H9 (cell line): ENCODE measurements at regions not wholly inside any gene's neighbourhood (a gene's known extent, or its start where the extent isn't known, plus 50 kb on each side); places are given as distances from the start of the nearest gene placed in this dataset.
"Not testable (repeated sequence)": the region's sequence is repeated elsewhere in the genome, so short reads cannot be mapped to it uniquely, and the experiment has no call there.

ENCODE experiments used
- DNase-seq: peaks from one replicate; pipeline ENCODE4 v3.0.0-alpha.2; 2017
- H2AFZ ChIP-seq: one replicate; pipeline ENCODE4 v1.6.1; 2013; ENCODE audit warnings: mild to moderate bottlenecking, low read length, control low read depth, moderate library complexity
- H2AK5ac ChIP-seq: 2 replicates; pipeline ENCODE4 v1.6.1; 2013; ENCODE audit warnings: low read length, control low read depth, mixed read lengths; ENCODE audit not compliant: insufficient read length
- H2BK120ac ChIP-seq: one replicate; pipeline ENCODE4 v1.6.1; 2013; ENCODE audit warnings: low read depth, mild to moderate bottlenecking, low read length, control low read depth, inconsistent platforms; ENCODE audit not compliant: poor library complexity, severe bottlenecking
- H2BK12ac ChIP-seq: 2 replicates; pipeline ENCODE4 v1.6.1; 2013; ENCODE audit warnings: low read length, control low read depth, mixed read lengths, low read depth; ENCODE audit not compliant: insufficient read length
- H2BK15ac ChIP-seq: 2 replicates; pipeline ENCODE4 v1.6.1; 2013; ENCODE audit warnings: low read depth, low read length, control low read depth
- H2BK20ac ChIP-seq: one replicate; pipeline ENCODE4 v1.6.1; 2013; ENCODE audit warnings: low read depth, mild to moderate bottlenecking, low read length, control low read depth, inconsistent platforms; ENCODE audit not compliant: poor library complexity, severe bottlenecking
- H2BK5ac ChIP-seq: 2 replicates; pipeline ENCODE4 v1.6.1; 2013; ENCODE audit warnings: low read length, control low read depth, mixed read lengths; ENCODE audit not compliant: insufficient read length
- H3K14ac ChIP-seq: 2 replicates; pipeline ENCODE4 v1.6.1; 2013; ENCODE audit warnings: low read length, control low read depth; ENCODE audit not compliant: insufficient read depth
- H3K18ac ChIP-seq: 2 replicates; pipeline ENCODE4 v1.6.1; 2013; ENCODE audit warnings: low read depth, mild to moderate bottlenecking, mixed read lengths, low read length, control low read depth; ENCODE audit not compliant: insufficient read length
- H3K23ac ChIP-seq: 2 replicates; pipeline ENCODE4 v1.6.1; 2013; ENCODE audit warnings: low read length, control low read depth, mixed read lengths, low read depth; ENCODE audit not compliant: insufficient read length
- H3K23me2 ChIP-seq: 2 replicates; pipeline ENCODE4 v1.6.1; 2013; ENCODE audit warnings: low read depth, mild to moderate bottlenecking, mixed read lengths, low read length, control low read depth; ENCODE audit not compliant: insufficient read length, poor library complexity, severe bottlenecking
- H3K27ac ChIP-seq: 2 replicates; pipeline ENCODE4 v1.5.1; 2013; ENCODE audit warnings: low read length, control low read depth, mixed read lengths, low read depth; ENCODE audit not compliant: insufficient read length
- H3K27me3 ChIP-seq: 2 replicates; pipeline ENCODE4 v1.6.1; 2013; ENCODE audit warnings: low read length, control low read depth, inconsistent platforms; ENCODE audit not compliant: insufficient read depth
- H3K4ac ChIP-seq: 2 replicates; pipeline ENCODE4 v1.6.1; 2013; ENCODE audit warnings: low read depth, mild to moderate bottlenecking, control low read depth, inconsistent platforms, low read length, moderate library complexity
- H3K4me1 ChIP-seq: 2 replicates; pipeline ENCODE4 v1.6.1; 2013; ENCODE audit warnings: low read length, control low read depth, inconsistent platforms; ENCODE audit not compliant: insufficient read depth
- H3K4me2 ChIP-seq: 2 replicates; pipeline ENCODE4 v1.6.1; 2013; ENCODE audit warnings: low read length, control low read depth, mixed read lengths; ENCODE audit not compliant: insufficient read length, insufficient read depth
- H3K56ac ChIP-seq: 2 replicates; pipeline ENCODE4 v1.6.1; 2013; ENCODE audit warnings: low read depth, mild to moderate bottlenecking, mixed read lengths, low read length, control low read depth; ENCODE audit not compliant: insufficient read length
- H3K79me1 ChIP-seq: 2 replicates; pipeline ENCODE4 v1.6.1; 2013; ENCODE audit warnings: low read depth, mild to moderate bottlenecking, moderate library complexity, low read length, control low read depth, inconsistent platforms; ENCODE audit not compliant: insufficient read depth, poor library complexity, severe bottlenecking
- H3K79me2 ChIP-seq: 2 replicates; pipeline ENCODE4 v1.6.1; 2013; ENCODE audit warnings: low read length, control low read depth, inconsistent platforms; ENCODE audit not compliant: insufficient read depth
- H3K9ac ChIP-seq: 2 replicates; pipeline ENCODE4 v1.6.1; 2013; ENCODE audit warnings: low read length, control low read depth, mixed read lengths; ENCODE audit not compliant: insufficient read length; ENCODE audit errors: extremely low read depth
- H3K9me3 ChIP-seq: one replicate; pipeline ENCODE4 v1.6.1; 2013; ENCODE audit warnings: low read depth, low read length, inconsistent platforms; ENCODE audit not compliant: control insufficient read depth
- H3T11ph ChIP-seq: one replicate; pipeline ENCODE4 v1.6.1; 2013; ENCODE audit warnings: mild to moderate bottlenecking, low read length, control low read depth, inconsistent platforms
- H4K20me1 ChIP-seq: one replicate; pipeline ENCODE4 v1.6.1; 2013; ENCODE audit not compliant: control insufficient read depth, insufficient read length, insufficient read depth
- H4K5ac ChIP-seq: 2 replicates; pipeline ENCODE4 v1.6.1; 2013; ENCODE audit warnings: low read depth, mild to moderate bottlenecking, mixed read lengths, low read length, control low read depth; ENCODE audit not compliant: insufficient read length
- H4K8ac ChIP-seq: replicated peaks from 2 replicates; pipeline ENCODE4 v1.6.1; 2013; ENCODE audit warnings: low read length, control low read depth, mixed read lengths, low read depth; ENCODE audit not compliant: insufficient read length
- H4K91ac ChIP-seq: 2 replicates; pipeline ENCODE4 v1.6.1; 2013; ENCODE audit warnings: low read depth, mild to moderate bottlenecking, moderate library complexity, mixed read lengths, low read length, control low read depth; ENCODE audit not compliant: insufficient read length
- H3K27ac Mint-ChIP-seq, 3 experiments: 2 replicates in 2 of 3; 3 replicates in 1 of 3; pipeline ENCODE4 v1.8.0; 2020 to 2021; ENCODE audit warnings: mixed read lengths in 3 of 3, mild to moderate bottlenecking in 1 of 3, moderate library complexity in 1 of 3
- H3K27me3 Mint-ChIP-seq: 2 replicates; pipeline ENCODE4 v1.8.0; 2021; ENCODE audit warnings: low read depth, mild to moderate bottlenecking, moderate library complexity, mixed read lengths
- H3K36me3 Mint-ChIP-seq, 3 experiments: 2 replicates in 2 of 3; 3 replicates in 1 of 3; pipeline ENCODE4 v1.8.0; 2020 to 2021; ENCODE audit warnings: low read depth in 3 of 3, mixed read lengths in 3 of 3; ENCODE audit not compliant: insufficient read depth in 1 of 3
- H3K4me1 Mint-ChIP-seq, 2 experiments: 2 replicates each; pipeline ENCODE4 v1.8.0; 2020; ENCODE audit warnings: mixed read lengths in 2 of 2
- H3K4me3 Mint-ChIP-seq, 2 experiments: 2 replicates in 1 of 2; 3 replicates in 1 of 2; pipeline ENCODE4 v1.8.0; 2020 to 2021; ENCODE audit warnings: mild to moderate bottlenecking in 2 of 2, mixed read lengths in 2 of 2, moderate library complexity in 1 of 2
- H3K9me3 Mint-ChIP-seq, 2 experiments: 2 replicates in 1 of 2; 3 replicates in 1 of 2; pipeline ENCODE4 v1.8.0; 2020; ENCODE audit warnings: mild to moderate bottlenecking in 2 of 2, mixed read lengths in 2 of 2, moderate library complexity in 1 of 2
- CTCF ChIP-seq: fragments of 200-600 bp; sonication (generic); conservative IDR thresholded peaks from 3 replicates; pipeline ENCODE4 v1.8.0; 2021; ENCODE audit warnings: antibody characterized with exemption, mild to moderate bottlenecking
- WGBS: extraction: QIAGEN DNeasy Blood & Tissue Kit; methylation state at CpG from one replicate; pipeline ENCODE4 v1.1.7; 2013; ENCODE audit warnings: missing lambda C conversion rate, low lambda C conversion rate, mixed read lengths; ENCODE audit not compliant: insufficient read length; ENCODE audit errors: extremely low coverage; 5-methylcytosine and 5-hydroxymethylcytosine counted together

- H4K8ac ChIP-seq = no peak overlapping the region
- no peak for TF ChIP-seq CTCF
- H3T11ph ChIP-seq = no peak overlapping the region
- H3K79me2 ChIP-seq = no peaks in the 10 kb centered on the region
- no peak overlapping the region for H3K18ac ChIP-seq
- no peak overlapping the region for H2BK120ac ChIP-seq
- H2BK20ac ChIP-seq = no peak overlapping the region
- H3K9ac ChIP-seq = no peak overlapping the region
- Mint-ChIP-seq H3K36me3 (no peaks in the 10 kb centered on the region), H3K27ac (no peak overlapping the region), H3K27me3 (peaks cover 12% of the 10 kb centered on the region), H3K4me1 (peaks cover 2 to 4% of the 10 kb centered on the region in 2 experiments), H3K4me3 (no peak overlapping the region), H3K9me3 (no peaks in the 10 kb centered on the region)
- WGBS = no CpG with 5 or more reads among the region's 17 CpGs
- H4K20me1 ChIP-seq = no peaks in the 10 kb centered on the region
- H3K27ac ChIP-seq = no peak overlapping the region
- H2AK5ac ChIP-seq = no peak overlapping the region
- no peak overlapping the region for H2BK12ac ChIP-seq
- no peak overlapping the region for H3K4ac ChIP-seq
- H4K5ac ChIP-seq = no peak overlapping the region
- peak; percentile 75 for DNase-seq
- H3K79me1 ChIP-seq = no peaks in the 10 kb centered on the region
- H2AFZ ChIP-seq = no peak overlapping the region
- no peak overlapping the region for H3K4me2 ChIP-seq
- H2BK15ac ChIP-seq = no peak overlapping the region
- no peak overlapping the region for H4K91ac ChIP-seq
- no peak overlapping the region for H2BK5ac ChIP-seq
- H3K23ac ChIP-seq = no peak overlapping the region
- H3K14ac ChIP-seq = no peak overlapping the region
- H3K27me3 ChIP-seq = no peaks in the 10 kb centered on the region; the same call in 1 of the 2 replicates
- H3K56ac ChIP-seq = no peak overlapping the region
- no peaks in the 10 kb centered on the region for H3K9me3 ChIP-seq
- H3K23me2 ChIP-seq = no peaks in the 10 kb centered on the region
- peaks cover 3% of the 10 kb centered on the region; the same call in 1 of the 2 replicates for H3K4me1 ChIP-seq
Measured at GRCh38 chr20:63135411-63135810, 80.5 kb downstream of the YTHDF1 start.

GRCh38 chr20:63134711-63135361 is 81.1 kb downstream of the YTHDF1 start:
- WGBS = no CpG with 5 or more reads among the region's 29 CpGs
- H3K23ac ChIP-seq, H3K18ac ChIP-seq, H3K9me3 Mint-ChIP-seq, H2BK20ac ChIP-seq, H2AK5ac ChIP-seq, H2AFZ ChIP-seq, H3K27ac ChIP-seq, H3K36me3 Mint-ChIP-seq, H2BK15ac ChIP-seq, H3K79me2 ChIP-seq, H3K4me3 Mint-ChIP-seq, H3T11ph ChIP-seq, H3K4ac ChIP-seq, DNase-seq, H3K4me1 Mint-ChIP-seq, H3K9me3 ChIP-seq, H4K8ac ChIP-seq, H4K91ac ChIP-seq, H3K56ac ChIP-seq, H2BK12ac ChIP-seq, H4K5ac ChIP-seq, H2BK120ac ChIP-seq, H4K20me1 ChIP-seq, H3K23me2 ChIP-seq, H3K4me1 ChIP-seq, H3K27me3 ChIP-seq, H3K14ac ChIP-seq, H3K79me1 ChIP-seq, H3K9ac ChIP-seq, H3K27ac Mint-ChIP-seq, H3K4me2 ChIP-seq, H2BK5ac ChIP-seq: not testable (repeated sequence)
- peaks cover 15% of the 10 kb centered on the region for H3K27me3 Mint-ChIP-seq
